Left hindlimb (tissue), 1 donor: ENCODE measurements at regions not wholly inside any gene's neighbourhood (a gene's known extent, or its start where the extent isn't known, plus 50 kb on each side); places are given as distances from the start of the nearest gene placed in this dataset.
"Not testable (repeated sequence)": the region's sequence is repeated elsewhere in the genome, so short reads cannot be mapped to it uniquely, and the experiment has no call there.

ENCODE experiments used
- DNase-seq: peaks from one replicate; pipeline ENCODE4 v3.0.0-alpha.2; 2018

GRCh38 chr1:219430419-219430818, 182.5 kb downstream of the ZC3H11B start:
- no peak for DNase-seq

- DNase-seq = no peak
Measured at GRCh38 chr1:219428651-219429050, 184.3 kb downstream of the ZC3H11B start.

GRCh38 chr1:219427989-219428388, 184.9 kb downstream of the ZC3H11B start:
- DNase-seq = no peak

GRCh38 chr1:219427403-219427802, 185.5 kb downstream of the ZC3H11B start:
- no peak for DNase-seq

- DNase-seq = no peak
Measured at GRCh38 chr1:219422811-219423598, 189.9 kb downstream of the ZC3H11B start.

- no peak for DNase-seq
Measured at GRCh38 chr1:219420913-219421312, 192.0 kb downstream of the ZC3H11B start.

- no peak for DNase-seq
Measured at GRCh38 chr1:219419860-219420259, 193.0 kb downstream of the ZC3H11B start.

- peak; percentile 35 for DNase-seq
Measured at GRCh38 chr1:219419065-219419464, 193.8 kb downstream of the ZC3H11B start.

GRCh38 chr1:219417610-219418009, 195.3 kb downstream of the ZC3H11B start:
- no peak for DNase-seq

GRCh38 chr1:219416598-219417238, 196.2 kb downstream of the ZC3H11B start:
- DNase-seq = no peak

GRCh38 chr1:219415915-219416314, 197.0 kb downstream of the ZC3H11B start:
- DNase-seq = no peak

GRCh38 chr1:219415433-219415832, 197.5 kb downstream of the ZC3H11B start:
- no peak for DNase-seq

GRCh38 chr1:219414250-219414649, 198.7 kb downstream of the ZC3H11B start:
- no peak for DNase-seq

- DNase-seq = no peak
Measured at GRCh38 chr1:219413536-219413935, 199.4 kb downstream of the ZC3H11B start.

- DNase-seq = no peak
Measured at GRCh38 chr1:219412772-219413171, 200.1 kb downstream of the ZC3H11B start.

GRCh38 chr1:219410721-219411120, 202.2 kb downstream of the ZC3H11B start:
- DNase-seq = not testable (repeated sequence)

- DNase-seq = no peak
Measured at GRCh38 chr1:219405531-219406331, 207.2 kb downstream of the ZC3H11B start.

GRCh38 chr1:219404629-219405028, 208.3 kb downstream of the ZC3H11B start:
- no peak for DNase-seq

GRCh38 chr1:219402925-219403324, 210.0 kb downstream of the ZC3H11B start:
- DNase-seq = no peak

GRCh38 chr1:219401724-219402625, 210.9 kb downstream of the ZC3H11B start:
- no peak for DNase-seq

GRCh38 chr1:219399446-219399845, 213.5 kb downstream of the ZC3H11B start:
- DNase-seq = no peak

GRCh38 chr1:219398815-219399396, 214.0 kb downstream of the ZC3H11B start:
- no peak for DNase-seq
